Cardiac muscle cell (in vitro differentiated cells and primary cell): ENCODE measurements at regions not wholly inside any gene's neighbourhood (a gene's known extent, or its start where the extent isn't known, plus 50 kb on each side); places are given as distances from the start of the nearest gene placed in this dataset.

Experiments
- DNase-seq, 2 donors: peaks; one replicate each; pipeline versions ENCODE4 v3.0.0 to v3.0.0-alpha.2; 2010 to 2017; ENCODE audit warnings: low read depth in 1 of 2, low spot score in 1 of 2
- H3K27ac ChIP-seq: fragments of 200-600 bp; sonication (generic); 2 replicates; pipeline ENCODE4 v1.5.1; 2016
- H3K27me3 ChIP-seq: fragments of 200-600 bp; sonication (generic); 2 replicates; pipeline ENCODE4 v1.6.0; 2016; ENCODE audit warnings: control low read depth
- H3K36me3 ChIP-seq: fragments of 200-600 bp; sonication (generic); 2 replicates; pipeline ENCODE4 v1.5.1; 2016; ENCODE audit warnings: control low read depth
- H3K4me1 ChIP-seq: fragments of 200-600 bp; sonication (generic); 2 replicates; pipeline ENCODE4 v1.8.1; 2017; ENCODE audit warnings: low read depth, mild to moderate bottlenecking, mixed run types
- H3K4me3 ChIP-seq: fragments of 200-600 bp; sonication (generic); 2 replicates; pipeline ENCODE4 v1.5.1; 2016; ENCODE audit warnings: mild to moderate bottlenecking
- H3K9me3 ChIP-seq: fragments of 200-600 bp; sonication (generic); 2 replicates; pipeline ENCODE4 v1.5.1; 2017; ENCODE audit warnings: low read depth, mild to moderate bottlenecking, control low read depth
- CTCF ChIP-seq: IDR thresholded peaks from 2 replicates; pipeline ENCODE4 v1.5.1; 2012; ENCODE audit warnings: low read depth, mild to moderate bottlenecking, low read length

GRCh38 chr3:72606005-72606800 lies 242.0 kb downstream of the SHQ1 start:
- H3K27me3 ChIP-seq, result no peaks in the 10 kb centered on the region
- H3K9me3 ChIP-seq, result no peaks in the 10 kb centered on the region
- no peaks in the 10 kb centered on the region for H3K36me3 ChIP-seq
- DNase-seq, result no peak
- no peaks in the 10 kb centered on the region for H3K4me1 ChIP-seq
- H3K27ac ChIP-seq, result no peak overlapping the region
- no peak overlapping the region for H3K4me3 ChIP-seq
- no peak for TF ChIP-seq CTCF

GRCh38 chr3:72604328-72604727 lies 243.9 kb downstream of the SHQ1 start:
- no peak for TF ChIP-seq CTCF
- Histone ChIP-seq H3K9me3 (no peaks in the 10 kb centered on the region), H3K4me3 (no peak overlapping the region), H3K27me3 (no peaks in the 10 kb centered on the region), H3K27ac (no peak overlapping the region), H3K4me1 (no peaks in the 10 kb centered on the region), H3K36me3 (no peaks in the 10 kb centered on the region)
- DNase-seq, result no peak

- H3K4me3 ChIP-seq, result no peak overlapping the region
- peaks cover 9% of the 10 kb centered on the region for H3K4me1 ChIP-seq
- H3K27me3 ChIP-seq, result no peaks in the 10 kb centered on the region
- H3K27ac ChIP-seq, result no peak overlapping the region
- DNase-seq, result no peak
- no peaks in the 10 kb centered on the region for H3K36me3 ChIP-seq
- no peak for TF ChIP-seq CTCF
- H3K9me3 ChIP-seq, result no peaks in the 10 kb centered on the region
Measured at GRCh38 chr3:72601983-72602750, 246.1 kb downstream of the SHQ1 start.

GRCh38 chr3:72601060-72601459 lies 247.2 kb downstream of the SHQ1 start:
- DNase-seq, result no peak
- H3K27me3 ChIP-seq, result no peaks in the 10 kb centered on the region
- no peak overlapping the region for H3K4me3 ChIP-seq
- H3K36me3 ChIP-seq, result no peaks in the 10 kb centered on the region
- no peak for TF ChIP-seq CTCF
- no peak overlapping the region for H3K27ac ChIP-seq
- H3K9me3 ChIP-seq, result no peaks in the 10 kb centered on the region
- H3K4me1 ChIP-seq, result peaks cover 9% of the 10 kb centered on the region

GRCh38 chr3:72597756-72598195 lies 250.5 kb downstream of the SHQ1 start:
- no peaks in the 10 kb centered on the region for H3K27me3 ChIP-seq
- H3K27ac ChIP-seq, result no peak overlapping the region
- no peak overlapping the region for H3K4me3 ChIP-seq
- no peaks in the 10 kb centered on the region for H3K36me3 ChIP-seq
- TF ChIP-seq CTCF, result no peak
- H3K4me1 ChIP-seq, result peaks cover 14% of the 10 kb centered on the region
- peak; percentile 14 to 41 for DNase-seq
- no peaks in the 10 kb centered on the region for H3K9me3 ChIP-seq
